ENCODE measurements at regions not wholly inside any gene's neighbourhood (a gene's known extent, or its start where the extent isn't known, plus 50 kb on each side); places are given as distances from the start of the nearest gene placed in this dataset.

DNA sequence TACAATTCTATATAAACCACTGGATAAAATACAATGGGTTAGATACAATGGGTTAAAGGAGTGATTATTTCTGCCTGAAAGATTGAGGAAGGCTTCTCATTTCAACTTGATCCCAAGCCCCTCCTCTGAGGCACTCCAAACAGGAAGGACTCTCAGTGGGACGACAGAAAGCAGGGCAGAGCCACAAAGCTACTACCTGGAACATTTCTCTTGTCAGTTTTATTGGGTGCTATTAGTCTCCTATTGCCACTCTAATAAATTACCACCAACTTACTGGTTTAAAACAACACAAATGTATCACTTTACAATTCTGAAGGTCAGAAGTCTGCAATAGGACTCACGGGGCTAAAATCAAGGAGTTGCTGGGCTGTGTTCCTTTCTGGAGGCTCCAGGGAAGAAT is 146.7 kb downstream of the MREG start:
- Histone ChIP-seq H3K27ac (ENCODE audit: low read depth, low read length) (no peak overlapping the region), H3K9me3 (ENCODE audit: control insufficient read depth, insufficient read depth, low read length) (no peaks in the 10 kb centered on the region), H4K20me1 (ENCODE audit: control insufficient read depth, insufficient read depth, low read depth, low read length) (no peaks in the 10 kb centered on the region), H3K9me2 (replicated peaks; ENCODE audit: control insufficient read depth, low read length) (no peaks in the 10 kb centered on the region), H3F3A (ENCODE audit: control insufficient read depth, insufficient read depth) (no peaks in the 10 kb centered on the region), H3K4me2 (ENCODE audit: low read length) (no peak overlapping the region), H3K27me3 (ENCODE audit: control insufficient read depth, low read length) (0 out of 2 replicates have a peak, but pooled peaks cover 4% of the 10 kb centered on the region), H3K36me3 (ENCODE audit: control insufficient read depth, low read length) (no peaks in the 10 kb centered on the region), H3K4me3 (ENCODE audit: low read length) (no peak overlapping the region), H3K79me2 (ENCODE audit: control insufficient read depth, low read length) (no peaks in the 10 kb centered on the region), H3K4me1 (ENCODE audit: control insufficient read depth, low read length) (no peaks in the 10 kb centered on the region)
- TF ChIP-seq, protein P1, sequence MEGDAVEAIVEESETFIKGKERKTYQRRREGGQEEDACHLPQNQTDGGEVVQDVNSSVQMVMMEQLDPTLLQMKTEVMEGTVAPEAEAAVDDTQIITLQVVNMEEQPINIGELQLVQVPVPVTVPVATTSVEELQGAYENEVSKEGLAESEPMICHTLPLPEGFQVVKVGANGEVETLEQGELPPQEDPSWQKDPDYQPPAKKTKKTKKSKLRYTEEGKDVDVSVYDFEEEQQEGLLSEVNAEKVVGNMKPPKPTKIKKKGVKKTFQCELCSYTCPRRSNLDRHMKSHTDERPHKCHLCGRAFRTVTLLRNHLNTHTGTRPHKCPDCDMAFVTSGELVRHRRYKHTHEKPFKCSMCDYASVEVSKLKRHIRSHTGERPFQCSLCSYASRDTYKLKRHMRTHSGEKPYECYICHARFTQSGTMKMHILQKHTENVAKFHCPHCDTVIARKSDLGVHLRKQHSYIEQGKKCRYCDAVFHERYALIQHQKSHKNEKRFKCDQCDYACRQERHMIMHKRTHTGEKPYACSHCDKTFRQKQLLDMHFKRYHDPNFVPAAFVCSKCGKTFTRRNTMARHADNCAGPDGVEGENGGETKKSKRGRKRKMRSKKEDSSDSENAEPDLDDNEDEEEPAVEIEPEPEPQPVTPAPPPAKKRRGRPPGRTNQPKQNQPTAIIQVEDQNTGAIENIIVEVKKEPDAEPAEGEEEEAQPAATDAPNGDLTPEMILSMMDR (IDR thresholded peaks at IDR 0.05; ENCODE audit: low read depth, low read length, poor library complexity, severe bottlenecking) = no peak
- no peak for TF ChIP-seq EZH2phosphoT487 (IDR thresholded peaks at IDR 0.05; ENCODE audit: borderline replicate concordance, low read length)

DNA sequence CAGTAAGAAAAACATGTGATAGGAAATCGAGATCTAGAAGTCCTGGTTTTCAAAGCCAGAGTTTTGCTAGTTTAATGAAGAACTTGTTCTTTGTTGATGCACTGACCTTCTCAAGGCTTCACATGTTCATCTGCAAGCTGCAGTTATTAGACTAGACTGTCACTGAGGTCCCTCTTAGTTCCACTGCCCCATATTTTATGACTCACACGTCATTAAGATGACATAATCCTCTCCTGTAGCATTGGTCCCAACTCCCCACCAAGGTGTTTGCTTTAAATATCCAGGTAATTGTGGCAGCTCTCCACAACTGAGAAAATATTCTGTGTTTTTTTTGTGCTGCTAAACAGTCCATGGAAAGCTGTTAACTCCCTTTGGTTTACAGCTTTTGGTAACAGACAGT is 149.7 kb downstream of the MREG start:
- 0 out of 2 replicates have a peak, but pooled peaks cover 4% of the 10 kb centered on the region for H3K27me3 ChIP-seq (ENCODE audit: control insufficient read depth, low read length)
- H3K36me3 ChIP-seq (ENCODE audit: control insufficient read depth, low read length) = no peaks in the 10 kb centered on the region
- H3K79me2 ChIP-seq (ENCODE audit: control insufficient read depth, low read length) = no peaks in the 10 kb centered on the region
- no peaks in the 10 kb centered on the region for H3K9me2 ChIP-seq (replicated peaks; ENCODE audit: control insufficient read depth, low read length)
- no peak overlapping the region for H3K4me2 ChIP-seq (ENCODE audit: low read length)
- no peak overlapping the region for H3K27ac ChIP-seq (ENCODE audit: low read depth, low read length)
- H3K4me1 ChIP-seq (ENCODE audit: control insufficient read depth, low read length) = no peaks in the 10 kb centered on the region
- no peak overlapping the region for H3K4me3 ChIP-seq (ENCODE audit: low read length)
- TF ChIP-seq, protein P1 (IDR thresholded peaks at IDR 0.05; ENCODE audit: low read depth, low read length, poor library complexity, severe bottlenecking) = no peak
- TF ChIP-seq EZH2phosphoT487 (IDR thresholded peaks at IDR 0.05; ENCODE audit: borderline replicate concordance, low read length) = no peak
- H3F3A ChIP-seq (ENCODE audit: control insufficient read depth, insufficient read depth) = no peaks in the 10 kb centered on the region
- H3K9me3 ChIP-seq (ENCODE audit: control insufficient read depth, insufficient read depth, low read length) = no peaks in the 10 kb centered on the region
- no peaks in the 10 kb centered on the region for H4K20me1 ChIP-seq (ENCODE audit: control insufficient read depth, insufficient read depth, low read depth, low read length)

DNA sequence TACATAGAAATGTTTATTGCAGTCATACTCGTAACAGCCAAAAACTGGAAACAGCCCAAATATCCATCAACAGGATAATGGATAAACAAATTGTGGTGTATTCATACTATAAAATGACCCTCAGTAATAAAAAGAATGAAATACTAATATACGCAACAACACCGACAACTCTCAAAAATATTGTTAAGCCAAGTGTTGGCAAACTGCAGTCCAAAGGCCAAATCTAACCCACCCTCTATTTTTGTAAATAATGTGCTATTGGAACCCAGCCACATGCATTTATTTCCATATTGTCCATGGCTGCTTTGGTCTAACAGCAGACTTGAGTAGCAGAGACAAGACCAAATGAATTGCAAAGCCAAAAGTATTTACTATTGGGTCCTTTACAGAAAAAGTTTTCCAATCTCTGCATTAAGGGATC is 151.0 kb downstream of the MREG start:
- no peaks in the 10 kb centered on the region for H4K20me1 ChIP-seq (ENCODE audit: control insufficient read depth, insufficient read depth, low read depth, low read length)
- H3K4me1 ChIP-seq (ENCODE audit: control insufficient read depth, low read length) = no peaks in the 10 kb centered on the region
- 0 out of 2 replicates have a peak, but pooled peaks cover 4% of the 10 kb centered on the region for H3K27me3 ChIP-seq (ENCODE audit: control insufficient read depth, low read length)
- H3K36me3 ChIP-seq (ENCODE audit: control insufficient read depth, low read length) = no peaks in the 10 kb centered on the region
- H3K27ac ChIP-seq (ENCODE audit: low read depth, low read length) = no peak overlapping the region
- no peaks in the 10 kb centered on the region for H3K9me2 ChIP-seq (replicated peaks; ENCODE audit: control insufficient read depth, low read length)
- H3F3A ChIP-seq (ENCODE audit: control insufficient read depth, insufficient read depth) = no peaks in the 10 kb centered on the region
- H3K4me3 ChIP-seq (ENCODE audit: low read length) = no peak overlapping the region
- TF ChIP-seq, protein P1 (IDR thresholded peaks at IDR 0.05; ENCODE audit: low read depth, low read length, poor library complexity, severe bottlenecking) = no peak
- TF ChIP-seq EZH2phosphoT487 (IDR thresholded peaks at IDR 0.05; ENCODE audit: borderline replicate concordance, low read length) = no peak
- no peaks in the 10 kb centered on the region for H3K9me3 ChIP-seq (ENCODE audit: control insufficient read depth, insufficient read depth, low read length)
- H3K79me2 ChIP-seq (ENCODE audit: control insufficient read depth, low read length) = no peaks in the 10 kb centered on the region
- no peak overlapping the region for H3K4me2 ChIP-seq (ENCODE audit: low read length)

All from DOHH2 (cell line).